GM19468 (cell line): ENCODE measurements at regions not wholly inside any gene's neighbourhood (a gene's known extent, or its start where the extent isn't known, plus 50 kb on each side); places are given as distances from the start of the nearest gene placed in this dataset.
"Not testable (repeated sequence)": the region's sequence is repeated elsewhere in the genome, so short reads cannot be mapped to it uniquely, and the experiment has no call there.

Experiments
- ATAC-seq: cut with Tn5 transposase; IDR thresholded peaks from one replicate; pipeline ENCODE4 v1.9.1; 2021; ENCODE audit warnings: mild to moderate bottlenecking, moderate library complexity, moderate number of reproducible peaks; ENCODE audit not compliant: unreplicated experiment; ENCODE audit errors: extremely low read depth

DNA sequence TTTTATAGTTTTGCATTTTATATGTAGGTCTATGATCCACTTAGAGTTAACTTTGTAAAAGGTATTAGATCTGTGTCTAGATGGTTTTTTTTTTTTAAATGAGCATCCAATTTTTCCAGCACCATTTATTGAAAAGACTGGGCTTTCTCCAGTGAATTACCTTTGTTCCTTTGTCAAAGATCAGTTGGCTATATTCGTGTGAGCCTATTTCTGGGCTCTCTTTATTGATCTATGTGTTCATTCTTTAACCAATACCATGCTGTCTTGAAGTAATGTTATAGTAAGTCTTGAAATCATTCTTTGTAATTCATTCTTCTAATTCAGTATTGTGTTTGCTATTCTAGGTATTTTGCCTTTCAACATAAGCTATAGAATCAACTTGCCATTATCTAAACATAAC, 165.4 kb upstream of the ARPP21 start:
- no peak for ATAC-seq

DNA sequence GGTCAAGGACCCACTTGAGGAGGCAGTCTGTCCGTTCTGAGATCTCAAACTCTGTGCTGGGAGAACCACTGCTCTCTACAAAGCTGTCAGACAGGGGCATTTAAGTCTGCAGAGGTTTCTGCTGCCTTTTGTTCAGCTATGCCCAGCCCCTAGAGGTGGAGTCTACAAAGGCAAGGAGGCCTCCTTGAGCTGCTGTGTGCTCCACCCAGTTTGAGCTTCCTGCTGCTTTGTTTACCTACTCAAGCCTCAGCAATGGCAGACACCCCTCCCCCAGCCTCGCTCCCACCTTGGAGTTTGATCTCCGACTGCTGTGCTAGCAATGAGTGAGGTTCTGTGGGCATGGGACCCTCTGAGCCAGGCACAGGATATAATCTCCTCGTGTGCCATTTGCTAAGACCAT, 156.8 kb upstream of the ARPP21 start:
- not testable (repeated sequence) for ATAC-seq

DNA sequence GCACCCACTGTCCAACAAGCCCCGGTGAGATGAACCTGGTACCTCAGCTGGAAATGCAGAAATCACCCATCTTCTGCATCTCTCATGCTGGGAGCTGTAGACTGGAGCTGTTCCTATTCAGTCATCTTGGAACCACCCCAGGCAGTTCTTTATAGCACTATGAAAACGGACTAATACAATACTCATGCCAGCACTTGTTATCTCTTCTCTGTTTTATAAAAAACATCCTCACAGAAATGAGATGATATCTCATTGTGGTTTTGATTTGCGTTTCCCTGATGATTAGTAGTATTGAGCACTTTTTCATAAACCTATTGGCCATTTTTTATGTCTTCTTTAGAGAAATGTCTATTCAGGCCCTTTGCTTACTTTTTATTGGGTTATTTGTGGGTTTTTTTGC, 156.2 kb upstream of the ARPP21 start:
- ATAC-seq, result no peak

DNA sequence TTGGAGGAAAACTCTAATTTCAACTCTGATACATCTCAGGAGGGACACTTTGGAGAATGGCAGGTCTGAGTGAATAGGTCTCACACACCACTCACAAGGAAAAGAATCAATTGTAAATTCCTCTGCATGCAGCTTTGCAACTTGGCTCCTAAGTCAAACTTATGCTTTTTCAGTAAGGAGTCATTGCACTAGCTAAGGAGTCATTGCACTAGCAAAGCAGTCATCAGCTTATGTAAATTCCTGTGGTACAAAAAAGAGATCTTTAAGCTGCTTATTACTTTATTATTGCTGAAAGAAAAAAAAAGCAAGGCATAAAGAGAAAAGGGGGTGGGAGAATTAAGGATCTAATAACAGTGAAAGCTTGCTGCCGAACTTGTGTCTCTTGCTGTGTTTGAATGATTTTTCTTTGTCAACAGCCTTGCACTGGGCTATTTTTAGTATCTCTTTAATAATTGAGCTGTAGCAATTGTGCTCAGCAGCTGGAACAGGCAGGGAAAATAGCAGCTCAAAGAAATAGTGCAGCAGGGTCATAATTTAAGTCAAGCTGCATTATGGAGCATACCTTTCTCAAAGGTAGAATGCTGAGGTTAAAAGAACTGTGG, 154.3 kb upstream of the ARPP21 start:
- ATAC-seq, result no peak

DNA sequence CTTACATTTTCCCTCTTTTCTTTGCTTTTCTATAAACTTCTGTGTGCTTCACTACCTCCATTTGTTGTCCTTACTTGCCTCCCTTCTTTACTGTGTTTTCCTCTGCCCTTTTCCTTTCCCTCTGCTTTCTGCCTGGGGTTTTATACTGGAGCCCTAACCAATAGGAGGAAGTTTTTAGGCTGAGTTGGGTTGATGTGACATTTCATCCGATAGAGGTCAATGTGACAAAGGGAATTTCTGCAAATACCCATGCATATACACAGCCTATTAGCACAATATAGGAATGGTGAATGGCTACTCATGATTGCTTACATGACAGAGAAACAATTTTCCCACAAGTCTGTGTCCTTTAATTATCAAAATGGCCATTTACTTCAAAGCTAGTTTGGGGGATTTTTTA, 153.0 kb upstream of the ARPP21 start:
- ATAC-seq, result no peak

DNA sequence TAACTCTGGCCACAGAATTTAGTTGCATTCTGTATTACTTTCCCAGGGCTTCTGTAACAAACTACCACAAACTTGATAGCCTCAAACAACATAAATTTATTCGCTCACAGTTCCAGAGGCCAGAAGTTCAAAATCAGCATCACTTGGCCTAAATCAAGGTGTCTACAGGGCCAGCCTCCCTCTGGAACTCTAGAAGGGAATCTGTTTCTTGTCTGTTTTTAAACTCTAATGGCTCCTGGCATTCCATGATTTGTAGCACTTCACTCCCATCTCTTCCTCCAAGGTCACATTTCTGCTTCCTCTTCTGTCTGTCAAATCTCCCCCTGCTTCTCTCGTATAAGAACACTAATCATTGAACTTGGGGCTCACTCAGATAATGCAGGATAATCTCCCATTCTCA, 151.9 kb upstream of the ARPP21 start:
- no peak for ATAC-seq

DNA sequence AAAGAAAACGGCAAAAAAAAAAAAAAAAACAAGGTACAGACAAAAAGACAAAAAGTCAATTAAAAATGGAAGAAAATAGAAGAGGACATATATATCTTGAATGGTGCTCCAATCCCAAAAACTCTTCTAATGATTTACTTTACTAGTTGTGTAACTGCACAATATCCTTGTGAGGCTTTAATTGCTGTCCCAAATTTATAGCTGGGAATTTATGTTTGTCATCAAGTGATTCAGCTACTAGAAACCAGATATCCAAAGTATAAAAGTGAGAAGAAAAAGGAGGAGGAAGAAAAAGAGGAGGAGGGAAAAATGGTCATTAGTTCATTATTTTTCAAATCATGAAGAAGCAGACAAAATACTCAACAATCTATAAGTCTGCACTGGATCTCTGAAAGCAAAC, 150.8 kb upstream of the ARPP21 start:
- no peak for ATAC-seq

DNA sequence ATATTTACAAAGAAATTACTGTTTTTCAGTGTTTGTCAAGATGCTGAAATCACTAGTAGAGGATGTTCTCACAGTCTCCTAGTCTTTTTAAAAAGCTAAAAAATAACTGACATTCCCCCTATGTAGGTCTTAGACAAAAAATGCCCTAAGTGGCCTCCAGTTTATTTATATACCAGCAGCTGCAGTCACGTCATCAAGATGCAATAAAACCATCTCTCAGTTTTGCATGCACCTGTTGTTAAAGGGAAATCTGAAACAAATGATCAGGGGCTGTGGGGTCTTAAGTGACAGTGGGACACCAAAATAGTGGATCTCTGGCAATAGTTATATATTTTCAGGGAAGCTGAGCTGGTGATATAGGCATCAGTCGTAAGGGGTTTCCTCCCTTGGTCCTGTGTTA, 146.5 kb upstream of the ARPP21 start:
- no peak for ATAC-seq

DNA sequence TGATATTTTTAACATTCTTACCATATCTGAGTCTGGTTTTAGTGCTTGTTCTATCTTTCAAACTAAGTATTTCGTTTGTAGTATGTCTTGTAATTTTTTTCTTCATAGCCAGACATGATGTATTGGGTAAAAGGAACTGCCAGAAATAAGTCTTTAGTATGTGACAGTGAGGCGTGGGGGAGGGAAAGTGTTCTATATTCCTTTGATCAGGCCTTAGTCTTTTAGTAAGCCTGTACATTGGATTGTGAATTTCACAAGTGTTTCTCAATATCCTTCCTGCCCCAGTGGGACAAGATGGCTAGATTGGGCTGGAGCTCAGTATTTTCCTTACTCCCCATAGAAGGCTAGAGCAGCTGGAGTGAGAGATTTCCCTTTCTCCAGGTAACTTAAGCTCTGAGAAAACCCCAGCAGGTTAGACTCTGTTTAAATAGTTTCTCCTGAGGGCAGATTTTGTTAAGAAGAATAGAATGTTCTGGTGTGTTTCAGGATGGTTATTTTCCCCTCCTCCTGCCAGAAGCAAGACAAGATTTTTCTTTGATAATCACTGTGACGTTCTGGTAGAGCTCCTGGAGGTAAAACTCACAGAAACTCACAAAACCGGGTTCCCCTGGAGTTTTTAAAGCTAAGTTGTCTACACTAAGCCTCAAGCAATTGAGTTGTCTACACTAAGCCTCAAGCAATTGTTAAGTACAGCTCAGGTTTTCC, 140.7 kb upstream of the ARPP21 start:
- no peak for ATAC-seq

DNA sequence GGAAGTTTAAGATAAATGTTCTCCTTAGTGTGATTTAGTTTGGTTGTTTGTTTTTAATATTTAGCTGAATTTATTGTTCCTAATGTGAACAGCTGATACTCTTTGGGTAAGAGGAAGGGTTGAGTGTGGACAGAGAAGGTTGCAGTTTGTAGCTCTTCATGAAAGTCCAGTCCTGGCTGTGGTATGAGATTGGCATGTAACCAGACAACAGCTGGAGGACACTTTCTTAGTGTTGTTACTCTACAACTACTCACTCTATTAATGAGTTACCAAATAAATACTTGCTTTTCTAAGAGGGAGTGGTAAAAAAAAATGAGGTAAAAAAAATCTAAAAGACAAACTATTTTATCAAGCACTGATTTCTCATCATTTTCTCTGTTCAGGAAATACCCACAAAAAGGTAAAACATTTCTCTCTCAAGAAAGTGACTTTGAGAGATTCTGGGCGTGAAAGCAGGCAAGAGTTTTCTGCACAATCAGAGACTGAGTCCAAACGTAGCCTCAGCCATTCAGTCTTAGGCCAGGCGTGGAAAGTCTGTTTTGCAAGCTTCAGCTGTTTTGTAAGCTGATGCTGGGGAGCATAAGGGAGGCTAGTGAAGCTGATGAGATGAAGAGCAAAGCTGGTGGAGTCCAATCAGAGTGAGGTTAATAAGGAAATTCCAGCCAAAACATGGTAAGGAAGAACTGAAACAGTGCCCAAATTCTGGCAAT, 138.5 kb upstream of the ARPP21 start:
- no peak for ATAC-seq

DNA sequence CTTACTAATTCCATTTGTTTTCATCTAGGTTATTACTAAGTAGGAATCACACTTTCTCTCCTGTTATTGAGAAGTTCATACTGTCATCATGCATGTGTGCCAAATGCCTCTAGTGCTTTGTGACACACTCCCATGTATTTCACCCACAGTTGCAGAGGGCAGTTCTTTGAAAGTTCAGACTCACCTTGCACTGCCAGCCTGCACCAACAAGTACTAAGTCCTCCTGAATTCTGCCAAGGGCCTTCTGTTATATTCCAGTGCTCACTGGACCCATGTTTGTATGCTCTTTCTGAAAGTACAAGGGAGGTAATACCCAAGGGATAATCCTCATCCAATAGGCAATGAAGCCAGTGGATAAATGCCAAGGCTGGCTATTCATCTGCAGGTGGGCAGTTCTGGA, 136.6 kb upstream of the ARPP21 start:
- ATAC-seq, result no peak

DNA sequence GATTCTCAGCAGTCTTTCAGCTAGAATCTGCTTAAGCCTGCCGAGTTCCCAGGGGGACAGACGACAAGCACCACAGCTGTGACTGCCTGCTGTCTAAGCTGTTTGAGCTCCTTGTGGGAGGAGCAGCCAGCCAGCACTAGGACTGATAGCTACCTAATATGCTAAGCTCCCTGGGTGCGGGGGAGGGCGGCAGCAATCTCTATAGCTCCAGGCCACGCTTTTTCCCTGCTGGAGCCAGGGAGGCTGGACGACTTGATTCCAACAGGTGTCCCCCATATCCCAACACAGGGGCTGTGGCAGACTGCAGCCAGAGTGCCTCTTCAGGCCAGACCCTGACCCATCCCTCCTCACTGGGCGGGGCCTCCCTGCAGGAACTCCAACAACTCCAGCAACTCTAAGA, 134.1 kb upstream of the ARPP21 start:
- ATAC-seq, result no peak

DNA sequence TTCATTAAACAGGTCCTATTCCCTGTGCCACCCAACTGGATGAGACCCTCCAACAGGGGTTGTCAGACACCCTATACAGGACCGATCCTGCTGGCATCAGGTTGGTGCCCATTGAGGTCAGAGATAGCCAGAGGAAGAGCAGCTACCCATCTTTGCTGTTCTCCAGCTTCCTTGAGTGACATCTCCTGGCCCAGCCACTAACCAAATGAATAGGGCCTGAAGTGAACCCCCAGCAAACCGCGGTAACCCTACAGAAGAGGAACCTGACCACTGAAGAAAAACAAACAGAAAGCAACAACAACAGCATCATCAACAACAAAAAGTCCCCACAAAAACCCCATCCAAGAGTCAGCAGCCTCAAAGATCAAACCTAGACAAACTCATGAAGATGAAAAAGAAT, 133.6 kb upstream of the ARPP21 start:
- ATAC-seq, result no peak

DNA sequence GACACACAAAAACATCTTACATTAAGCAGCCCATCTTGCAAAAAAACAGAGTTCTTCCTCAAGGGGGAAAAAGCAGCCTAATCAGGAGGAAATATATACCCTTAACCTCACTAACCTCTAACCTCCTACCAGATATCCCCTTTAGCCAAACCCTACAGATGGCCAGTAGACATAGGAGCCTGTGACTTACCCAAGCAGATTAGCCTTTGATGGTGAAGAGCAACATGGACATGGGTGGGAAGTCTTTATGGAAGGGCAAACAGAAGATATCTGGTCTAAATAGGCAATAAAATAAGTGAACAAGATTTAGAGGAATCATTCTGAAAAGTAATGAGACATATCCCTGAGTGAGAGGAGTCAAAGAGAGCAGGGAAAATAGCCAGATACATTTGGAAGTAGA, 119.4 kb upstream of the ARPP21 start:
- no peak for ATAC-seq

DNA sequence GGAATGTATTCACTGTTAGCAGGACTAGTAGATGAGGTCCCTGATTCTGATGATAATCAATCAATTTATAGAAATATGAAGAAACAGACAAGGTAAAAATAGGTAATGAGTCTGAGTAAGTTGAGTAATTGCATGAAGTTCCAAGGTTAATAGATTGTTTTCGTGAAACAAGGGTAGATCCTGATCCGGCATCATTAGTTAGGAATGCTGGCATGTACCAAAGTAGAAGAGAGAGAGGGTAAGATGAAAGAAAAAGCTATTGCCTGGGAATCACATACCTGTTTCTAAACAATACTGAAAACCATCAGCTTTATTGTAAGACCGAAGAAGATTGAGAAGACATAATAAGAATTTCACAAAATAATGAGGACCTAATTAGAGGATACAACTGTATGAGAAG, 118.1 kb upstream of the ARPP21 start:
- ATAC-seq, result no peak

DNA sequence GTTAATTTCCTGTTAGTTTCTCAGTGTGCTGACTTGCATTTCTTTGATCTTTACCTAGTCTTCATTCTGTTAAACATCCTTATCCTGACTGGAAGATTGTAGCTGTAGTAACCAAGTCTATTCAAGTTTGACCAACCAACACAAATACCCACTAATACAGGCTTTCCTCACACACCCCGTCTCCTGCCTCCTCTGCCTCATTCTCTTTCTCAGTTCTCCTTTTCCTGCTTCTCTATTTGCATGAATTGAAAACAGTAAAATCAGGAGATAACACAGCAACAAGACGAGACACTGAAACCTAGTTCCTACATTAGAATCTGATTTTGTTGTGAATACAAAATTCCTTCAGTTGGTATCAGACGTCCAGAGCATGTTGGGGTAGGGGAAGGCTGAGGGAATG, 116.9 kb upstream of the ARPP21 start:
- ATAC-seq, result no peak

DNA sequence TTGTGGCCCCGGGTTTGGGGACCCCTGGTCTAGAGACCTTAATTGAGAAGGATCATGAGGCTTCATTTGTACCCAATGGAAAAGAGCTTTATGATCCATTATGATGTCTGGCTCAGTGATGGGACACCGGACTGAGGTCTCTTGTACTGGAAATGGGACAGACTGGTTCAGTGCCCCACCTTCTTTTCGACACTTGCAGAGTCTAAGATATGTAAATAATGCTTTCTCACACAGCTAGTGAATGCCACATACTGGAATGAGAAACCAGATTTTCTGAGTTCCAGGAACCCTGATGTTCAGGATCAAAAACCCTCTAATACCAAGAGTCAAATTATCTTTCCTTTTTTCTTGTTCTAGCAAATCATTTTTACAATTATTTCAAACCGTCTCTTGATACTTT, 116.3 kb upstream of the ARPP21 start:
- ATAC-seq, result no peak

DNA sequence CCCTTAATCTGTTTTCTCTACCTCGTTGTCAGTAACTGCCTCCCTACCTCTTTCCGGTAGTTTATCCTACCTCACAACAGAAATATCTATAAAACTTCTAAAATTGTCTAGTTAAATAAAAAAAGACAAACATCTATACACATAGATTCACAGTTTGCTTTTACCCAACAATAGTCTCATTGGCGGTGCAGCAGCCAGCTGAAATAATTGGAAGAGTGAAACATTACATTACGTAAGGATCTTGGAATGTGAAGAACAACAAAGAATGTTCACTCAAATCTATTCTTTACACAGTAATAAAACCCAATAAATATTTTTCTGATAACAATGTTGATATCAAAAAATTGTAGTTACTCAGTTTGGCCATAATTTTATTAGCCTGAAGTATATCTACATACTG, 115.5 kb upstream of the ARPP21 start:
- ATAC-seq, result no peak

DNA sequence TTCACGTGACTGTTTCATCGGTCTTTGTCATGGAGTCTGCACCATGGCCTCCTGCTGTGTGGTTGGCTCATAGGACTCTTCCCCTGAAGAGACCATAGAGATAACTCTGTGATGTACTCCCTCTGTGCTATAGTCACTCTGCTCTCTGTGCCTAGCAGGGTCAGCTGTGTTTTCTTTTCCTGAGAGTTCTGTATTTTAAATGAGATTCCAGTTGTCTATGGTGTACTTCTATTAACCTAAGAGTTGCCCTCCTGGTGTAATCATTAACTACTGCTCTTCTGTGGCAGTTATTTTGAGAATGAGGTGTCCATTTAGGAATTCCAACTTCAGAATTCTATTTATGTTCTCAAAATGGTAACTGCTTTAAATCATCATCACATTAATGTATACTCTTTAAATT, 114.5 kb upstream of the ARPP21 start:
- ATAC-seq, result no peak

DNA sequence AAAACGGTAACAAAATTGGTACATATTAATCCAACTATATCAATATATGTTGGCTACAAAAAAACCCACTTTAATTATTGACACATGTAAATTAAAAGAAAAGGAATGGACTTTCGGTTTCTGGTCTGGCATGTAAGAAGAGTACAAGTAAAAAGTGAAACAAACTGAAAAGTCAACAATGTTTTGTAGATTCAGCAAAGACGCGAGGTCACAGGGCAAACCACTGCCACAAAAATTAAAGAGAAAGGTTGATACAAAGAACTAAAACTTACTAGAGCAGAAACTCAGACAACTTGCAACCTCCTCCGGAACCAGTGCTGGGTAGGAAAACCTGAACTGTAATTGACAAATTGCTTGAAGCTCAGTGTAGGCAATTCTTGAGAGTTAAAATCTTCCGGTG, 110.6 kb upstream of the ARPP21 start:
- ATAC-seq, result no peak

DNA sequence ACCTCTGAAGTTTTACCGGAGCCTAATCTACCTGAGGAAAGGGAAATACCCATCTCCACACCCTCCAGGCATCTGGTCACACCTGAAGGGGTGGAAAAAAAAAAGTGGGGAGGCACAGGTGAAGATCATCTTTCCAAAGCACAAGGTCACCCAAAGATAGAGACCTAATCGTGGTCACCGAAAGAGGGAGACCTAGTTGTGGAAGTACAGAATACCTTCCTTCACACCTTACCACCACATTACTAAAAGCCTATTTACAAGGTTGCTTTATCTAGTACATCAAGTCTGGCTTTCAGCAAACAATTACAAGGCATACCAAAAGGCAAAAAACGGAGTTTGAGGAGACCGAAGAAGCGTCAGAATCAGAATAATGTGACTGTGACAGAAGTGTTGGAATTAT, 110.0 kb upstream of the ARPP21 start:
- no peak for ATAC-seq

DNA sequence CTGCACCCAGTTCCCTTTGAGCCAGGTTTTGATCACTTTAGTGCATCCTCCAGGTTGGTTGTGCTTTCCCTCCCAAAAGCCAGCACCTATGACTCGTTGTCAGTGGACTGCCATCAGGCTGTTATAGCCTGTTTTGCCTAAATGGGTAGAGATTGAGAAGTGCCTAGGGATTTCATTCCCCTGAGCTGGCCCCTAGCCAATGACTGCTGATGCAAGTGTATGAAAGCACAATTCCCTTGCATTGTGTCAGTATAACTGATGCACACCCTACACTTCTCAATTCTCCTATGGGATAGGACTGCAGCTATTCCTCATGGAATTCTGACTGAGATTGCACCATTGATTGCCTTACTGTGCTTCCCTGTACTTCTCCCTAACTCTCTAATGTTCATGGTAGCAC, 102.1 kb upstream of the ARPP21 start:
- ATAC-seq, result no peak
